GM12874 (cell line): ENCODE measurements at regions not wholly inside any gene's neighbourhood (a gene's known extent, or its start where the extent isn't known, plus 50 kb on each side); places are given as distances from the start of the nearest gene placed in this dataset.

Experiments
- TF ChIP-seq, protein P1 (sequence below): IDR thresholded peaks from 2 replicates; pipeline ENCODE4 v1.5.1; 2011; ENCODE audit warnings: low read depth, mild to moderate bottlenecking, control low read depth, low read length, moderate library complexity; ENCODE audit not compliant: insufficient read depth

- TF ChIP-seq, protein P1, sequence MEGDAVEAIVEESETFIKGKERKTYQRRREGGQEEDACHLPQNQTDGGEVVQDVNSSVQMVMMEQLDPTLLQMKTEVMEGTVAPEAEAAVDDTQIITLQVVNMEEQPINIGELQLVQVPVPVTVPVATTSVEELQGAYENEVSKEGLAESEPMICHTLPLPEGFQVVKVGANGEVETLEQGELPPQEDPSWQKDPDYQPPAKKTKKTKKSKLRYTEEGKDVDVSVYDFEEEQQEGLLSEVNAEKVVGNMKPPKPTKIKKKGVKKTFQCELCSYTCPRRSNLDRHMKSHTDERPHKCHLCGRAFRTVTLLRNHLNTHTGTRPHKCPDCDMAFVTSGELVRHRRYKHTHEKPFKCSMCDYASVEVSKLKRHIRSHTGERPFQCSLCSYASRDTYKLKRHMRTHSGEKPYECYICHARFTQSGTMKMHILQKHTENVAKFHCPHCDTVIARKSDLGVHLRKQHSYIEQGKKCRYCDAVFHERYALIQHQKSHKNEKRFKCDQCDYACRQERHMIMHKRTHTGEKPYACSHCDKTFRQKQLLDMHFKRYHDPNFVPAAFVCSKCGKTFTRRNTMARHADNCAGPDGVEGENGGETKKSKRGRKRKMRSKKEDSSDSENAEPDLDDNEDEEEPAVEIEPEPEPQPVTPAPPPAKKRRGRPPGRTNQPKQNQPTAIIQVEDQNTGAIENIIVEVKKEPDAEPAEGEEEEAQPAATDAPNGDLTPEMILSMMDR = no peak
These were observed 483.0 kb downstream of the CBLN4 start for GRCh38 chr20:55522296-55522815.

DNA sequence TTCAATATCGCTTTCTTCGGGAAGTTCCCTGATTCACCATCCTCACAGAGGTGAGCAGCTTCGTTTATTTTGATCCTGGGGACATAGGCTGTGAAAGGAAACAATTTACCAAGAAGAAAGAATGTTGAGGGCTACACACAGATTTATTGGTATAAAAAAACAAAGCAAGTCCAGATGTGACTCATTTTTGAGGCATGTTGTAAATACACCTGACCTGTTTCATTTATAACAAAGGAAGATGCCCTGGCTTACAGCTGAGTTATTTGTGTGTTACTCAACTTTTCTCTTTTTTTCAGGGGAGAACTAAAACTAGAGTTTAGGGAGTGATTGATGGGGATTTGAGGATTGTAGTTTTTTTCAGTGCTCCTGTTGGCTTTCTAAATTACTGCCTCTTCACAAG is 489.5 kb downstream of the CBLN4 start:
- TF ChIP-seq, protein P1 = no peak

GRCh38 chr20:55514531-55514930 is 490.8 kb downstream of the CBLN4 start:
- TF ChIP-seq, protein P1 = no peak

DNA sequence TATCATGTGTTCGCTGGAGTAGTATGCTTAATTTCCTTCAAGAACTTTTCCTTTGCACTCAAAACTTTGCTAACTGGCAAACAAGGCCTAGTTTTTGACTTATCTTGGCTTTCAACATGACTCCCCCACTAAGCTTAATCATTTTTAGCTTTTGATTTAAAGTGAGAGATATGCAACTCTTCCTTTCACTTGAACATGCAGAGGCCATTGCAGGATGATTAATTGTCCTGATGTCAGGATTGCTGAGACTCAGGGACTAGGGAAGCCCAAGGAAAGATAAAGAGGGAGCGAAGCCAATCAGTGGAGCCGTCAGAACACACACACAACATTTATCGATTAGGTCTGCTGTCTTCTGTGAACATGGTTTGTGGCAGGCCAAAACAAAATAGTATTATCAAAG is 491.4 kb downstream of the CBLN4 start:
- TF ChIP-seq, protein P1 = no peak

- TF ChIP-seq, protein P1 = no peak
These were observed 505.2 kb downstream of the CBLN4 start for GRCh38 chr20:55500130-55500529.

DNA sequence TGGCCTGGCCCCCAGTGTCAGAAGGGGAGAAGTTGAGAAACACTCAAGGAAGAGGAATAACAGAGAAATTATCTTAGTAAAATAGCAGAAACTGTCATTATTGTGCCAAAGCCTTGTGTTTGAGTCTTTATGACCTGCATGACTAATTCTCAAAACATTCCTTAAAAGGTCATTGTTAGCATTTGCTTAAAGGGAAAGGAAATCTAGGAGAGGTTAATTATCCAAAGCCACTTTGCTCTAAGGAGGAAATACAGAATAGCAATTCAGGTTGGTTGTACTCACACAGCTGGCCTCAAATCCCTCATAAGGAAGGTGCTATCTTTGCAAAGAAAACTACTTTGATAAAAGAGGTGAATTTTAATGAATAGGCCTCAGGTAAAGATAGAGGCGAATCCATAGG is 516.7 kb downstream of the CBLN4 start:
- TF ChIP-seq, protein P1 = no peak

GRCh38 chr20:55478724-55479450 is 526.4 kb downstream of the CBLN4 start:
- TF ChIP-seq, protein P1 = no peak
